ENCODE measurements at regions not wholly inside any gene's neighbourhood (a gene's known extent, or its start where the extent isn't known, plus 50 kb on each side); places are given as distances from the start of the nearest gene placed in this dataset.

GRCh38 chr16:80477838-80478237, 63.0 kb upstream of the DYNLRB2 start:
- BruUV-seq (replicated peaks), result no TSS peak
- no peak overlapping the region for H3K4me2 ChIP-seq
- POLR2A ChIA-PET (ENCODE audit: unreplicated experiment), result no interaction called here

GRCh38 chr16:80468029-80468428, 72.8 kb upstream of the DYNLRB2 start:
- Histone ChIP-seq H3K27me3 (ENCODE audit: insufficient read depth, low read depth) (peaks cover 33% of the 10 kb centered on the region), H3K4me3 (no peak overlapping the region), H3K36me3 (ENCODE audit: low read depth) (no peaks in the 10 kb centered on the region), H3K27ac (no peak overlapping the region), H3K4me2 (no peak overlapping the region), H3K9me3 (ENCODE audit: insufficient read depth, low read depth) (no peaks in the 10 kb centered on the region), H3K79me2 (ENCODE audit: low read depth) (no peaks in the 10 kb centered on the region), H3F3A (ENCODE audit: insufficient read depth, low read depth) (no peaks in the 10 kb centered on the region), H4K20me1 (ENCODE audit: insufficient read depth) (no peaks in the 10 kb centered on the region), H2AFZ (no peak overlapping the region), H3K4me1 (replicated peaks; ENCODE audit: insufficient read depth) (no peaks in the 10 kb centered on the region), H3K9me2 (ENCODE audit: insufficient read depth) (no peaks in the 10 kb centered on the region)
- no peak for TF ChIP-seq EZH2 (IDR thresholded peaks at IDR 0.05; ENCODE audit: low read depth)
- CTCF ChIA-PET, result no interaction called here
- intact Hi-C loops (cut with micrococcal nuclease; ENCODE audit: unreplicated experiment), result no loop called here
- DNase-seq, result no peak
- no TSS peak for BruUV-seq (replicated peaks)
- POLR2A ChIA-PET (ENCODE audit: unreplicated experiment), result no interaction called here

More at GRCh38 chr16:80477838-80478237, 63.0 kb upstream of the DYNLRB2 start:
- intact Hi-C loops (cut with micrococcal nuclease; ENCODE audit: unreplicated experiment), result no loop called here
- no peaks in the 10 kb centered on the region for H4K20me1 ChIP-seq (ENCODE audit: insufficient read depth)
- no peaks in the 10 kb centered on the region for H3K36me3 ChIP-seq (ENCODE audit: low read depth)
- TF ChIP-seq CTCF (conservative IDR thresholded peaks at IDR 0.05) (no peak), EZH2 (IDR thresholded peaks at IDR 0.05; ENCODE audit: low read depth) (no peak)
- H3K79me2 ChIP-seq (ENCODE audit: low read depth), result no peaks in the 10 kb centered on the region
- H3F3A ChIP-seq (ENCODE audit: insufficient read depth, low read depth), result no peaks in the 10 kb centered on the region
- CTCF ChIA-PET, result no interaction called here
- H3K9me3 ChIP-seq (ENCODE audit: insufficient read depth, low read depth), result no peaks in the 10 kb centered on the region
- no peak overlapping the region for H3K27ac ChIP-seq
- H3K4me3 ChIP-seq, result no peak overlapping the region
- H3K9me2 ChIP-seq (ENCODE audit: insufficient read depth), result no peaks in the 10 kb centered on the region
- H2AFZ ChIP-seq, result no peak overlapping the region
- H3K4me1 ChIP-seq (replicated peaks; ENCODE audit: insufficient read depth), result no peaks in the 10 kb centered on the region
- no peak for DNase-seq
- peaks cover 3% of the 10 kb centered on the region; the same call in 1 of the 2 replicates for H3K27me3 ChIP-seq (ENCODE audit: insufficient read depth, low read depth)

- TF ChIP-seq CTCF (conservative IDR thresholded peaks at IDR 0.05) (peak; percentile 90), EZH2 (IDR thresholded peaks at IDR 0.05; ENCODE audit: low read depth) (no peak)
- peaks cover 44% of the 10 kb centered on the region for H3K27me3 ChIP-seq (ENCODE audit: insufficient read depth, low read depth)
- no TSS peak for BruUV-seq (replicated peaks)
- CTCF ChIA-PET, result interaction anchor here (0.6 kb wide), 1 partner anchor 1459 kb away, joined by 4 read pairs; no protein-coding TSS in a partner anchor
- H3K79me2 ChIP-seq (ENCODE audit: low read depth), result no peaks in the 10 kb centered on the region
- no peaks in the 10 kb centered on the region for H3K9me3 ChIP-seq (ENCODE audit: insufficient read depth, low read depth)
- H3K4me1 ChIP-seq (replicated peaks; ENCODE audit: insufficient read depth), result no peaks in the 10 kb centered on the region
- POLR2A ChIA-PET (ENCODE audit: unreplicated experiment), result no interaction called here
- intact Hi-C loops (cut with micrococcal nuclease; ENCODE audit: unreplicated experiment), result no loop called here
- no peaks in the 10 kb centered on the region for H3F3A ChIP-seq (ENCODE audit: insufficient read depth, low read depth)
- H3K36me3 ChIP-seq (ENCODE audit: low read depth), result no peaks in the 10 kb centered on the region
- H3K4me3 ChIP-seq, result no peak overlapping the region
- H4K20me1 ChIP-seq (ENCODE audit: insufficient read depth), result no peaks in the 10 kb centered on the region
- no peaks in the 10 kb centered on the region for H3K9me2 ChIP-seq (ENCODE audit: insufficient read depth)
- peak; percentile 25 to 39 for DNase-seq
- H3K27ac ChIP-seq, result no peak overlapping the region
- no peak overlapping the region for H2AFZ ChIP-seq
- H3K4me2 ChIP-seq, result no peak overlapping the region
These were observed 74.5 kb upstream of the DYNLRB2 start for GRCh38 chr16:80466024-80466987.

Data from PC-9 (cell line).